Calu3 (cell line): ENCODE measurements at regions not wholly inside any gene's neighbourhood (a gene's known extent, or its start where the extent isn't known, plus 50 kb on each side); places are given as distances from the start of the nearest gene placed in this dataset.

ENCODE experiments used
- BruUV-seq: library from RNA; stranded (reverse); fragments of 400-500 nt; replicated peaks from 2 replicates; lab custom pipeline; 2021; lab: Mats Ljungman, UMichigan
- CTCF ChIA-PET: fragments of 300-600 bp; sonication (Branson Sonifier 250); formaldehyde crosslinking; loops from one replicate; lab custom pipeline; 2022; ENCODE audit warnings: antibody characterized with exemption; lab: Charles Lee
- DNase-seq: peaks from one replicate; pipeline ENCODE4 v3.0.0; 2022
- H3K27ac Mint-ChIP-seq: one replicate; pipeline ENCODE4 v1.8.0; 2022; ENCODE audit warnings: mixed read lengths; ENCODE audit not compliant: unreplicated experiment
- H3K27me3 Mint-ChIP-seq: one replicate; pipeline ENCODE4 v1.8.0; 2022; ENCODE audit warnings: mixed read lengths; ENCODE audit not compliant: unreplicated experiment
- H3K36me3 Mint-ChIP-seq: one replicate; pipeline ENCODE4 v1.8.0; 2022; ENCODE audit warnings: mild to moderate bottlenecking, moderate library complexity, mixed read lengths; ENCODE audit not compliant: insufficient read depth, unreplicated experiment
- H3K4me1 Mint-ChIP-seq: one replicate; pipeline ENCODE4 v1.8.0; 2022; ENCODE audit warnings: mild to moderate bottlenecking, low read depth, mixed read lengths; ENCODE audit not compliant: unreplicated experiment
- H3K4me3 Mint-ChIP-seq: one replicate; pipeline ENCODE4 v1.8.0; 2022; ENCODE audit warnings: mild to moderate bottlenecking, low read depth, moderate library complexity, mixed read lengths; ENCODE audit not compliant: unreplicated experiment
- H3K9me3 Mint-ChIP-seq: one replicate; pipeline ENCODE4 v1.8.0; 2022; ENCODE audit warnings: low read depth, mixed read lengths; ENCODE audit not compliant: unreplicated experiment
- intact Hi-C: fragments of 100-400 bp; cut with micrococcal nuclease; formaldehyde crosslinking; loops from one replicate; pipeline ENCODE4 v1.10.0; 2022; ENCODE audit not compliant: unreplicated experiment
- TF ChIP-seq, protein P1 (sequence below): fragments of 200-600 bp; IDR thresholded peaks from one replicate; pipeline ENCODE4 v1.8.0; 2022; ENCODE audit warnings: antibody characterized with exemption; ENCODE audit not compliant: unreplicated experiment

- H3K4me1 Mint-ChIP-seq: no peaks in the 10 kb centered on the region
- TF ChIP-seq, protein P1, sequence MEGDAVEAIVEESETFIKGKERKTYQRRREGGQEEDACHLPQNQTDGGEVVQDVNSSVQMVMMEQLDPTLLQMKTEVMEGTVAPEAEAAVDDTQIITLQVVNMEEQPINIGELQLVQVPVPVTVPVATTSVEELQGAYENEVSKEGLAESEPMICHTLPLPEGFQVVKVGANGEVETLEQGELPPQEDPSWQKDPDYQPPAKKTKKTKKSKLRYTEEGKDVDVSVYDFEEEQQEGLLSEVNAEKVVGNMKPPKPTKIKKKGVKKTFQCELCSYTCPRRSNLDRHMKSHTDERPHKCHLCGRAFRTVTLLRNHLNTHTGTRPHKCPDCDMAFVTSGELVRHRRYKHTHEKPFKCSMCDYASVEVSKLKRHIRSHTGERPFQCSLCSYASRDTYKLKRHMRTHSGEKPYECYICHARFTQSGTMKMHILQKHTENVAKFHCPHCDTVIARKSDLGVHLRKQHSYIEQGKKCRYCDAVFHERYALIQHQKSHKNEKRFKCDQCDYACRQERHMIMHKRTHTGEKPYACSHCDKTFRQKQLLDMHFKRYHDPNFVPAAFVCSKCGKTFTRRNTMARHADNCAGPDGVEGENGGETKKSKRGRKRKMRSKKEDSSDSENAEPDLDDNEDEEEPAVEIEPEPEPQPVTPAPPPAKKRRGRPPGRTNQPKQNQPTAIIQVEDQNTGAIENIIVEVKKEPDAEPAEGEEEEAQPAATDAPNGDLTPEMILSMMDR: no peak
- no peak overlapping the region for H3K27ac Mint-ChIP-seq
- intact Hi-C loops: no loop called here
- H3K27me3 Mint-ChIP-seq: no peaks in the 10 kb centered on the region
- no peak for DNase-seq
- peaks cover 7% of the 10 kb centered on the region for H3K9me3 Mint-ChIP-seq
- CTCF ChIA-PET: no interaction called here
- H3K4me3 Mint-ChIP-seq: no peak overlapping the region
- BruUV-seq: no TSS peak
- no peaks in the 10 kb centered on the region for H3K36me3 Mint-ChIP-seq
Observed at GRCh38 chr19:31491242-31491641, 142.0 kb upstream of the TSHZ3 start.

- no peak for DNase-seq
- Mint-ChIP-seq H3K4me3 (no peak overlapping the region), H3K4me1 (no peaks in the 10 kb centered on the region), H3K27me3 (no peaks in the 10 kb centered on the region), H3K27ac (no peak overlapping the region), H3K9me3 (peaks cover 7% of the 10 kb centered on the region), H3K36me3 (no peaks in the 10 kb centered on the region)
- CTCF ChIA-PET: no interaction called here
- TF ChIP-seq, protein P1: no peak
- BruUV-seq: no TSS peak
- intact Hi-C loops: no loop called here
Observed at GRCh38 chr19:31492050-31492449, 142.8 kb upstream of the TSHZ3 start.

DNA sequence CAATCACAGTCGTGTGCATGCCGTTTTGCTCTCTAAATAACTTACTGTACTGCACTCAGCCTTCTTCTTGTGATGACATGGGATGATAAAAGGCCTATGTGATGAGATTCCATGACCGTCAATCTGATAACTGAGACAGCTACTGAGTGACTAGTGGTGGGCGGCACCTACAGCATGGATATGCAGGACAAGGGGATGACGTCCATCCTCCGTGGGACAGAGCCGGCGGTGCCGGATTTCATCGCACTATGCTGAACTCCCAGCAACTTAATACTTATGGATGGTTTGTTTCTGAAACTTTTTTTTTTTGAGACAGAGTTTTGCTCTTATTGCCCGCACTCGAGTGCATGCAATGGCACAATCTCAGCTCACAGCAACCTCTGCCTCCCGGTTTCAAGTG is 146.8 kb upstream of the TSHZ3 start:
- H3K36me3 Mint-ChIP-seq: no peaks in the 10 kb centered on the region
- H3K4me1 Mint-ChIP-seq: no peaks in the 10 kb centered on the region
- CTCF ChIA-PET: no interaction called here
- H3K9me3 Mint-ChIP-seq: peaks cover 5% of the 10 kb centered on the region
- BruUV-seq: no TSS peak
- TF ChIP-seq, protein P1: no peak
- H3K27ac Mint-ChIP-seq: no peak overlapping the region
- H3K27me3 Mint-ChIP-seq: no peaks in the 10 kb centered on the region
- no peak for DNase-seq
- intact Hi-C loops: no loop called here
- no peak overlapping the region for H3K4me3 Mint-ChIP-seq

DNA sequence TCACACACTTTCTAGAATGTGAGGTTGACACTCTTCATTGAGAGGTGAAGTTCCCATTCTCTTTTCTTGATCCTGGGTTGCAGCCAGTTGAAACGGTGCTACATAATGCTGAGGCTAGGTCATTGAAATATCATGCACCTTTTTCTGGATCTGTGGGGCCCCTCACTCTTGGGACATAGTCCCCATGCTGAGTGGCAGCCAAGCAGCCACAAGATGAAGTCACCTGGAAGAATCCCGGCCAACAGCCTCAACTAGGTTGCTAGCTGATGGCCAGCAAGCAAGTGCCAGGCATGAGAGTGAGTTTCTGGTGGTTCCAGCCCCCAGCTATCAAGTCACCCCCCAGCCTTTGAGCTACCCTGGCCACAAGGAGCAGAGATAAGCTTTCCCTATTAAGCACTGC is 148.5 kb upstream of the TSHZ3 start:
- intact Hi-C loops: no loop called here
- Mint-ChIP-seq H3K27me3 (no peaks in the 10 kb centered on the region), H3K9me3 (peaks cover 12% of the 10 kb centered on the region), H3K4me3 (no peak overlapping the region), H3K4me1 (no peaks in the 10 kb centered on the region), H3K27ac (no peak overlapping the region), H3K36me3 (no peaks in the 10 kb centered on the region)
- no peak for DNase-seq
- no TSS peak for BruUV-seq
- TF ChIP-seq, protein P1: no peak
- CTCF ChIA-PET: no interaction called here
